ENCODE measurements at regions not wholly inside any gene's neighbourhood (a gene's known extent, or its start where the extent isn't known, plus 50 kb on each side); places are given as distances from the start of the nearest gene placed in this dataset.

GRCh38 chr14:49187799-49188198, 398.4 kb downstream of the RPS29 start:
- TF ChIP-seq CTCF (IDR thresholded peaks at IDR 0.05; ENCODE audit: low read depth, low read length) (no peak), MAX (IDR thresholded peaks at IDR 0.05; ENCODE audit: low read depth, low read length) (no peak), MYC (IDR thresholded peaks at IDR 0.05; ENCODE audit: low read depth, low read length) (no peak), POLR2A (IDR thresholded peaks at IDR 0.05; ENCODE audit: extremely low read depth, insufficient read length) (no peak)
